Right ventricle myocardium inferior (tissue), 1 donor: ENCODE measurements at regions not wholly inside any gene's neighbourhood (a gene's known extent, or its start where the extent isn't known, plus 50 kb on each side); places are given as distances from the start of the nearest gene placed in this dataset.
"Not testable (repeated sequence)": the region's sequence is repeated elsewhere in the genome, so short reads cannot be mapped to it uniquely, and the experiment has no call there.

ENCODE experiments used
- ATAC-seq: fragments of 200-7000 bp; cut with Tn5 transposase; one replicate; pipeline ENCODE4 v1.9.1; 2020; ENCODE audit warnings: mild to moderate bottlenecking, moderate library complexity
- DNase-seq: peaks from one replicate; pipeline ENCODE4 v3.0.0; 2021; ENCODE audit errors: missing footprints
- intact Hi-C: fragments of 100-400 bp; cut with DNase I; formaldehyde crosslinking; loops from one replicate; pipeline ENCODE4 v1.11.0; 2022
- donor health status: DM: no; HTN: yes; CAD: no; lungs with severe emphysema.

DNA sequence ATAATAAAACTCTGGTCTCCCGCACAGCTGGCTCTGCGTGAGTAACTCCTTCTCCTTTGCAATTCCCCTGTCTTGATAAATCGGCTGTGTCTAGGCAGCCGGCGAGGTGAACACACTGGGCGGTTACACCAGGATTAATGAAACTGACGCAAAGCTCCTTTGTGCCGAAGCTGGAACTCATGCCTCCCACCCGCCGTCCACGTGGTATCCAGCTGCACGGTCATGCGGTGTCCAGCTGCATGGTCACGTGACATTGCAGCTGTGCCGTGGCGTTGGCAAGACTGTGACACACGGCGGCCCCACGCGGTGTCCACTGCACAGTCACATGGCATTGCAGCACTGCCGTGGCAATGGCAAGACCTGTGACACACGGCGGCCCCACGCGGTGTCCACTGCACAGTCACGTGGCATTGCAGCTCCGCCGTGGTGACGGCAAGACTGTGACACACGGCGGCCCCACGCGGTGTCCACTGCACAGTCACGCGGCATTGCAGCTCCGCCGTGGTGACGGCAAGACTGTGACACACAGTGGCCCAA lies 350.6 kb downstream of the CNTNAP3B start:
- DNase-seq, ATAC-seq, intact Hi-C loops: not testable (repeated sequence)

DNA sequence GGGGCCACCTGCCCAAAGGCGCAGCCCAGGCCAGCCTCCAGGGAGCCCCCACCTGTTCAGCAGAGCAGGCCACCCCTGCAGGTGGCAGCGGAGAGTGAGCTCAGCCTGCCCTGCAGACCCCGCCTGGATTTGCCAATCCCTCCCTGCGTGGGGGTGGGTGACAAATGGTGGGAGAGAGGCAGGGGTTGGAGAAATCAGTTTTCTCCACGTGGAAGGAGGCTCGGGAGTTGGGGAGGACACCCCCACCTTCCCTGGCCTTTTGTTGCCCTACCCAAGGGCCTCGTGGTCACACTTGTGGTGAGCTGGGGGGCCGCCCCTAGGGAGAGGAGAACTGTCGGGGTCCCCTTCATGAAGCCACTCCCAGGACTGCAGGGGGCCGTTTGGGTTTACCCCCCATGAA lies 351.7 kb downstream of the CNTNAP3B start:
- intact Hi-C loops, ATAC-seq: not testable (repeated sequence)

DNA sequence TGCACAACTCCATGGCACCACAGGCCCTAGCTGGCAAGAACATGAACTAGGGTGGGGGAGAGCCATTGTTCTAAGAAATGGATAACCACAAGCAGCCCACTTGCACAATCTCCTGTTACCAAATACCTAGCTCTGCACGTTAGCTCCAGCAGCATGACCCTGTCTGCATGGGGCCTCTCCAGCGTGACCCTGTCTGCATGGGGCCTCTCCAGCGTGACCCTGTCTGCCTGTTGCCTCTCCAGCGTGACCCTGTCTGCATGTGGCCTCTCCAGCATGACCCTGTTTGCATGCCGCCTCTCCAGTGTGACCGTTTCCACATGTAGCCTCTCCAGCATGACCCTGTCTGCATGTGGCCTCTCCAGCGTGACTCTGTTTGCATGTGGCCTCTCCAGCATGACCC lies 356.7 kb downstream of the CNTNAP3B start:
- intact Hi-C loops, ATAC-seq: not testable (repeated sequence)

More for the DNA sequence above, 351.7 kb downstream of the CNTNAP3B start:
- not testable (repeated sequence) for DNase-seq

DNA sequence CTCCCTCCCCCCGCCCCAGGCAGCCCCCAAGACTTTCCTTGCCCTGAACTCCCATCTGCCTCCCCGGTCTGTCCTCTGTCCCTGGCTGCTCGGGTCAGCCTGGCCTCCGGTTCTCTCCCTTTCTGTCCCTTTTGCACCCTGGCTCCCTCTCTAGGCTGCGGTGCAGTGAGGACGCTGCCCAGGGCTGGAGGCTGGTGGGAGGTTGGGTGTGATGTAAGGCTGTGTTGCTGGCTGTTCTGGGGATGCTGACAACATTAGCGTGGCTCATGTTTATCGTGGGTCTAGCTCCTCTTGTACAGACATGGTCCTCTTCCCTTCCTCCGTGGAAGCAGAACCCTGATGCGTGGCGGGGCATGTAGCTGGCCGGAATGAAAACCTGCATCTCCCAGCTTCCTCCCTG lies 357.5 kb downstream of the CNTNAP3B start:
- ATAC-seq, intact Hi-C loops, DNase-seq: not testable (repeated sequence)

More for the DNA sequence above, 356.7 kb downstream of the CNTNAP3B start:
- not testable (repeated sequence) for DNase-seq

DNA sequence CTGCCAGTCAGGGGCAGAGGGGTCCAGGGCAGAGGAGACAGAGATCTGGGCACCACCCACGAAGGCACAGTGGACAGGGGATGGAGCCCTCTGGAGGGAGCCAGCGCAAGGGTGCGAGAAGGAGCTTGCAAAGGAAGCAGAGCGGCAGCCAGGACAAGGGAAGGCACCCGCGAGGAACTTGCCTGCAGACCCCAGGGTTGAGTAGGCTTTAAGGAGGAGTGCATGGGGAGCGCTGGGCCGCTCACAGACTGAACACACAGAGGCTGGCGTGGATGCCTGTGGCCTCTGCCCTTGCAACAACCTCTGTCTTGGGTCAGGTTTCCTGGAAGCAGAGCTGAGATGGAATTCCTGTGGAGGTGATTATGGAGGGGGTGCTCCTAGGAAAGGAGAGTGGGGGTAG lies 374.4 kb downstream of the CNTNAP3B start:
- DNase-seq, ATAC-seq, intact Hi-C loops: not testable (repeated sequence)

DNA sequence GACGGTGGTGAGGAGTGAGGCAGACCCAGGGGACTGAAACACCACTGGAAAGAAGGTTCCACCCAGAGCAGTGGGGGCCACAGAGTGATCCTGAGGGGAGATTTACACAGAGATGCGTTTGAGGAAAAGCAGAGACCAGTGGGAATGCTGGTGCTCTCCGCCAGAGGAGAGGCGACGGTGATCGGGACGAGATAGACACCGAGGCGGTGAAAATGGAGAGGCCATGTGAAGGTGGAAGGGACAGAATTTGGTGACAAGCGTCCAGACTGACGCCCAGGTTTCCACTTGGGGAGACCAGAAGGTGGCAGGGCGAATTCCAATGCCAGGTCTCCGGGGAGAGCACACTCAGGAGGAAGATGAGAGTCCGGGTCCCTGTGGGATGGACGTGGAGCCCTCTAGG lies 374.8 kb downstream of the CNTNAP3B start:
- ATAC-seq, intact Hi-C loops, DNase-seq: not testable (repeated sequence)

DNA sequence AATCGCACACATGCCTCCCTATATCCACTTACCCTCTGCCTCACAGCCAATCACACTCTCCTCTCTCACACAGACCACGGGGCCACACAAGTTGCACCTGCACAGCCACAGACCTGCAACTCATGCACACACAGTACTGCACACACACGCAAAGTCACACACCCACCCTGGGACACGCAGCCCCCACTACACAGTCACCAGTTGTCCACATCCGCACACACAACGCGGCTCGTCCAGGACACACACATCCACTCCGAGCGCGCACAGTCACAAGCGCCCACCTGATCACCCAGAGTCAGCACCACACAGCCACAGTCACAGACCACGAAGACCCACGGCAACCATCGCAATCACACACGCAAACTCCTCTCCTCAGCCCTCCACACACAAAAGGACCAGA lies 387.3 kb downstream of the CNTNAP3B start:
- intact Hi-C loops, ATAC-seq, DNase-seq: not testable (repeated sequence)

DNA sequence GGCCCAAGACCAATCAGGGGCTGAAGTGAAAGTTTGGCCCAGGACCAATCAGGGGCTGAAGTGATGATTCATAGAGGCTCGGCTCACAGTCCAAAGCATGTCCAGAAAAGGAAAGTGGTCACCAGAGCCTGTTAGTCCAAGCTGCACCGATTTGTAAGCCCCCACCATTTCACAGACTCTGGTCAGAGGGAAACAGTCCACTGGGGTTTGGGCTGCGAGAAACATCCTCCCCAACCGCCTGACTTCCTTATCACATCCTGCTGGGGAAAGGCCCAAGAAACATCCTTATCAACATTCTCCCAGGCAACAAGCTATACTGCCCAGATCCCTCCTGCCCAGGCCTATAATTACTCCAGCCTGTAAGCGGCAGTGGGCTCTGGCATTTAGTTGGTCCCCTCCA lies 388.1 kb downstream of the CNTNAP3B start:
- ATAC-seq, DNase-seq, intact Hi-C loops: not testable (repeated sequence)

DNA sequence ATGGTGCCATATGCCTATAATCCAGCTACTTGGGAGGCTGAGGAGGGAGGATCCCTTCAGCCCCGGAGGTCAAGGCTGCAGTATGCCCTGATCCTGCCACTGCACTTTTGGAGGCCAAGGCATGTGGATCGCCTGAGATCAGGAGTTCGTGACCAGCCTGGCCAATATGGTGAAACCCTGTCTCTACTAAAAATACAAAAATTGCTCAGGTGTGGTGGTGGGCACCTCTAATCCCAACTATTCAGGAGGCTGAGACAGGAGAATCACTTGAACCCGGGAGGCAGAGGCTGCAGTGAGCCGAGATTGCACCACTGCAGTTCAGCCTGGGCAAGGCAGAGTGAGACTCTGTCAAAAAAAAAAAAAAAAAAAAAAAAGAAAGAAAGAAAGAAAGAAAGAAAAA lies 390.5 kb downstream of the CNTNAP3B start:
- ATAC-seq, intact Hi-C loops, DNase-seq: not testable (repeated sequence)

DNA sequence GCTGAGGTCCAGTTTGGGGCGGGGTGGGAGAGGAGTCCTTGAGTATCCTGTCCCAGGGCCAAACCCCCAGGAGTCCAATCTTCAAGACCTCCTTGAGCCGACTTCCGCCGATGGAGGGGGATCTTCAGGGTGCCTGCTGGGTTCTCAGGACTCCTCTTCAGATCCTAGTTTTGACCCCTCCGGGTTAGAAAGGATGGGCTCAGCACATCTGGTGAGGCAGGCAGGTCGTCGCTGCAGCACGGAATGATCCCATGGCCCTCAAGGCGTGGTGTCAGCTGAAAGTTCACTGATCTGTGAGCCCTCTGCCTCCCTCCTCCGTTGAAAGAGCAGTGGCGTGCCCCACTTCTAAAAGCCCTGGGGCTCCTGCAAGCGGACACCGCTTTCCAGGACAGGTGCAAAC lies 430.0 kb downstream of the CNTNAP3B start:
- intact Hi-C loops, DNase-seq, ATAC-seq: not testable (repeated sequence)

DNA sequence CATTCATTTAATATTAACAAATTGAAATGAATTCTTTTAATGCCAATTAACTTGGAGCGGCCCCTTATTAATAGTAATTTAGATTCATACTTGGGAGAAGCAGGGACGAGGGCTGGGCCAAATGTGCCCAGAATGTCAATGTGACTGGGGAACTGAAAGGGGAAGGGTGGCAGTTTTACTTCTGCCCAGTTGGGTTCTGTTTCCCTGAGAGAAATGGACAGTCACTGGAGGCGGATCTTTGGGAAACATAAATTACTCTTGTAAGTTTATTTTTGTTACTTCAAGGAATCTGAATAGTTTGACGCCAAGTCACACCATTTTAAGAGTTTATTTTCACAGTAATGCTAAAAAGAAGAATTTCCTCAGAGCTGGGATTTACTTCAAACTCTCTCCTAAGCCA lies 432.1 kb downstream of the CNTNAP3B start:
- DNase-seq, intact Hi-C loops, ATAC-seq: not testable (repeated sequence)

DNA sequence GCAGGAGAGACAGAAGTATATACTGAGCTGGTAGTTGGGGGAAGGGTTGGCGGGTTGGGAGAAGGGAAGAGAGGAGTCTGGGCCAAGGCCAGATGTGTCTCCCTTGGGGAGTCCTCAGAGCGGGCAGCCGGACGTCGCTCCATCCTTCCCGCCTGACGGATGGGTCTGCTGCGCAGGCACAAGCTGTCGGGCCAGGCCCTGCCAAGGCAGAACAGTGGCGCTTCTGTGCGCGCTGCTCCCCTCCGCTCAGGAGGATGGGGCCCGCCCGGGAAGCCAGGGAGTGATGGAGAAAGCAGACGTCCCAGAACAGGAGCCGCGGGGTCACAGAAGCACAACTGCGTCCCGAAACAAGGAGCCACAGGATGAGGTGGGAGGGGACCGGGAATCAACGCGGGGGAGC lies 449.9 kb downstream of the CNTNAP3B start:
- intact Hi-C loops, ATAC-seq: not testable (repeated sequence)

DNA sequence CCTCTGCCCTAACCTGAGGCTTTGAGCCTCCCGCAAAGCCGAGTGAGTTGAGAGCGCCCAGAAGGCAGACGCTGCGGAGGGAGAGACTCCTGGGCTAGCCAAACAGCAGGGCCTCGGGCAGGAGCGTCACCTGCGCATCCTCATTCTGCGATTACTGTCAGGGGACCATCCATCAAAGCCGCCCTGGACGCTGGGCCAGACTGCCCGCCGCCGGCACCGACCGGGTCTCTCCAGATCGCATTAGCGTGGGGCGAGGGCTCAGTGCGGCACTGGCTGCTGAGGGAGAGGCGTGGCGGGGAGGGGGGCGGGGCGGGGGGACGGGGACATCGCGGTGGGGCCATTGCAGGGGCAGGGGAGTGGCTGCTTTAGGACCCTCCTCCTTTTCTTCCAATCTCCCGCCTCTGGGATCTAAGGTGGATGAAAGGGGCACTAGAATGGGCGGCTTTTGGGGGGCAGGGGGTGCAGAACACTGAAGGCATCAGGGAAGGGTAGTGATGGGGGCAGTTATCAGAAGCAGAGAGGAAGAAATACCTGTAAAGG lies 465.7 kb downstream of the CNTNAP3B start:
- peak; percentile 68 for DNase-seq
- intact Hi-C loops, ATAC-seq: not testable (repeated sequence)

More for the DNA sequence above, 449.9 kb downstream of the CNTNAP3B start:
- DNase-seq, result not testable (repeated sequence)

DNA sequence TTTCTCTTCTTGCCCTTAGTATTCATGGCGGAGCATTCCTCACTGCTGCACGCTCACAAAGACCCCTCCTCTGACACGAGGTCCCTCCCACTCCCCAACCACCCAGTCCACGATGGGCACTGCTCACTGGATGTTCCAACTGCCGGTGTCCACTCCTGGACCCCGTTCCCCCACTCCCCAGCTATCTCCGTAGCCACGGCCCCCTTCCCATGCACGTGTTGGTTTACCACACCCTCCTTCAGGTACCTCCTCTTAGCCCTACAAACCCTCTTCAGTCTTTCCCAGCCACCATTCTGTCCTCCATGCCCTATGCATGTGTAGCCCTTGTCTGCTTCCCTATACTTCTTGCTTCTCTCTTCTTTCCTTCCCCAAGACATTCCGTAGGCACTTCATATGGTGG lies 469.6 kb upstream of the ZNG1F start:
- peak; percentile 40 for DNase-seq
- ATAC-seq, intact Hi-C loops: not testable (repeated sequence)

DNA sequence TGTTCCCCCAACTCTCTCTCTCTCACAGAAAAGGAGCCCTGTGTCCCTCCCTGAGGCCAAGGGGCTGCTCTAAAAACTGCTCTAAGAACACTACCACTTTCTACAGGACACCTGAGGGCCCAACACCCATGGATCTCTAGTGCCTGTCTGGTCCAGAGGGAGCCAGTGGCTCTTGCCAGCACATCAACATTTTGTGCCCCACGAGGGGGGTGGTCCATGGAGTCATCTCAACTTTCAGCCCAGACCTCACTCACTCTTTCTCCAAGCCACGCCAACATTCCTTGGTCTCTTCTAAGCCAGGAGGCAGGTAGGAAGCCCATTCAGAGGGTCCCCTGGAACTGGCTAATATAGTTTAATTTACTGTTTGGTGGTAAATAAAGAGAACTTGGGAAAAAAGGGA lies 469.0 kb upstream of the ZNG1F start:
- peak; percentile 63 for DNase-seq
- ATAC-seq, intact Hi-C loops: not testable (repeated sequence)

DNA sequence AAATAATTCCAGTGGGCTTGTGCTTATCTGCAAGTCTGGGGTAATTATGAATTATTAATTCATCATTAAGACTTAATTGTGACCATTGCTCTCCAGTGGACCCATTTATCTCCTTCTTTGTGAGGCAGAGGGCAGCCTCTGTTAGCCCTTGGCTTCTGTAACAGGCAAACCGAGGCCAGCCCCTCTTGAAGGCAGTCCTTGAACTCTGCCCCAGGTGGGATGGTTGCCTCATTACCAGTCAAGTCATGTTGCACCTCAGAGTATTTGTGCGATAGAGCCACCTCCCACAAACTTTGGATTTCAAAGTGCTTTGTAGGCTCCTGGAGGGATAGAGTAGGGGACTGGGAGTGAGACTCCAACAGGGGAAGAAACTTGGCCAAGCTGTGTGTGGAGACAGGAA lies 468.0 kb upstream of the ZNG1F start:
- peak; percentile 32 for DNase-seq
- intact Hi-C loops, ATAC-seq: not testable (repeated sequence)

DNA sequence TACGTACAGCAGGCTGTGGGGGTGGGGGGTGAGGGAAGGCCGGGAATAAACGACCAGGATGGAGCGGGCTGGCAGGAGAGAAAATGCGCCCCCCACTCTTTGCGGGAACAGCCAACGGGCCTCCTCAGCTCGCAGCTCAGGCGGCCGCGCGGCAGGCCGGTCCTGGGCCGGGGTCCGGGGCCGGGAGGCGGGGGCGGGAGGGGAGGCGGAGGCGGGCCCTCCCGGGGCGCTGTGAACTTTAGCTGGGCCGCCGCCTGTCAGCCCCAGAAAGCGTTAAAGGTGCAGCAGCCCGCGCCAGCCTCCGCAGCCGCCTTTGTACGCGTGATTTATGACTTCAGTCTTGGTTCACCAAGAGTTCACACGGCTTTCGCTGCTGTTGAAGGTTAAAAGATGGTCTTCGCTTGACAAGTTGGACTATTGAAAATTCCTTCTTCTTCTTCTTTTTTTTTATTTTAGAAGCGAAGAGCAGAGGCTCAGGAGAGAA lies 466.0 kb upstream of the ZNG1F start:
- peak; percentile 40 for DNase-seq
- ATAC-seq, intact Hi-C loops: not testable (repeated sequence)

DNA sequence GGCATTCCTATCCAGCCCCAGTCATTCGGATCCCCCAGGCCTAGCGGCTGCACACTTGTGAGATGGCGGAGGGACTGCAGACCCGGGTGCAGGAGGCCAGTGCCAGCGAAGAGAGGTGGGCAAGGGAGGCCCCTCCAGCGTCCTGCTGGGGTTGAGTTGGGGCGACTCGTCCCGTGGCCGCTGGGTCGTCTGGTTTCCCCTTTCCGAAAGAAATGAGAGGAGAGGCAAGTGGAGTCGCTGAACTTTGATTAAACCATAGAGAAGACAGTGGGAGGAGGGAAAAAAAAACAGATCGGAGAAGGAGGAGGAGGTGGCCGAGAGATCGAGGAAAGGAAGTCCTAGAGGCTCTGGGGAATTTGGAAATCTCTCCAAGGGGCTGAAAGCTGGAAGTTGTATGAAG lies 465.2 kb upstream of the ZNG1F start:
- intact Hi-C loops, ATAC-seq, DNase-seq: not testable (repeated sequence)

DNA sequence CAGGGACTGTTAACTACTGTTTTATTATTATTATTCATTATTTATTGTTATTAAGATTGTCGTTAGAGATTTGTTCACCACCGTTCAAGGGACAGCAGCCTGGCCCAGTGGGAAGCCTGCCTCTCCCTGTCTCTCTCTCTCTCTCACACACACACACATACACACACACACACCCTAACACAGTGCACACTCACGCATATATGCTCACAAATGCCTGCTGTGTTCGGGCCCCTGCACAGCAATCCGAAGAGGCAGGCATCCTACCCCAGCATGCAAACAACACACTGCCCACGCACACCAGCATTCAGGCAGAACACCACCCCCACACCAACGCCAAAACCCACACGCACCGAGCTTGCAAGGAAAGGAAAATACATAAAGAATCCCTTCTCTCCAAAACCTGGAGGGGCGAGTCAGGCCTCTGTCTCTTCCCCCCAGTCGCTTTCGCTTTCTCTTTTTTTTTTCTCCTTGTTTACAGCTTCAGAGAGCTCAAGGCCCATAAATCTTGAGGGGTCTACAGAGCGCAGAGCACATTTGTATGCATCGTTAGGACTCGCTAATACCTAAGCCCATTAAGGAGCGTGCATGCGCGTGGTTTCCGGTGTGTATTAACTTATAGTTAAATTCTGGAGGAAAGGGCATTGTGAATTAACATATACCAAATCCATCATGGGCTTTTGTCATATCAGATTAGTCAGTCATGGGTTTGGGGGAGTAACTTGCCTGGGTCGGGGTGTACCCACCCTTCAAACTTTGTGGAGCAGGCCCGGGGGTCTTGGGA lies 464.6 kb upstream of the ZNG1F start:
- DNase-seq, ATAC-seq, intact Hi-C loops: not testable (repeated sequence)
